NT2/D1 (cell line): ENCODE measurements at regions not wholly inside any gene's neighbourhood (a gene's known extent, or its start where the extent isn't known, plus 50 kb on each side); places are given as distances from the start of the nearest gene placed in this dataset.

Source experiments
- SUZ12 ChIP-seq: IDR thresholded peaks from 2 replicates; pipeline ENCODE4 v1.6.1; 2011; ENCODE audit not compliant: insufficient read length, insufficient read depth; ENCODE audit errors: extremely low read depth
- ZNF274 ChIP-seq: IDR thresholded peaks from 2 replicates; pipeline ENCODE4 v1.6.1; 2011; ENCODE audit warnings: mild to moderate bottlenecking, low read depth, low read length

- no peak for TF ChIP-seq ZNF274
- TF ChIP-seq SUZ12, result no peak
Measured at GRCh38 chr1:22295396-22295795, 152.5 kb upstream of the WNT4 start.
